HG03139 (cell line): ENCODE measurements at regions not wholly inside any gene's neighbourhood (a gene's known extent, or its start where the extent isn't known, plus 50 kb on each side); places are given as distances from the start of the nearest gene placed in this dataset.

Experiments
- ATAC-seq: cut with Tn5 transposase; IDR thresholded peaks from one replicate; pipeline ENCODE4 v1.9.1; 2021; ENCODE audit not compliant: unreplicated experiment

GRCh38 chr13:26838821-26839220 is 78.2 kb upstream of the GPR12 start:
- ATAC-seq, result no peak

- ATAC-seq, result no peak
These were observed 77.4 kb upstream of the GPR12 start for GRCh38 chr13:26837997-26838396.

GRCh38 chr13:26837102-26837501 is 76.5 kb upstream of the GPR12 start:
- ATAC-seq, result no peak

GRCh38 chr13:26836626-26837025 is 76.0 kb upstream of the GPR12 start:
- ATAC-seq, result no peak

GRCh38 chr13:26834646-26835045 is 74.1 kb upstream of the GPR12 start:
- ATAC-seq, result no peak

GRCh38 chr13:26831336-26831908 is 70.8 kb upstream of the GPR12 start:
- ATAC-seq, result no peak

- ATAC-seq, result no peak
These were observed 69.1 kb upstream of the GPR12 start for GRCh38 chr13:26829716-26830115.

- ATAC-seq, result no peak
These were observed 64.0 kb upstream of the GPR12 start for GRCh38 chr13:26824581-26824980.

GRCh38 chr13:26822146-26822545 is 61.6 kb upstream of the GPR12 start:
- no peak for ATAC-seq

- ATAC-seq, result no peak
These were observed 61.1 kb upstream of the GPR12 start for GRCh38 chr13:26821672-26822071.

- no peak for ATAC-seq
These were observed 60.3 kb upstream of the GPR12 start for GRCh38 chr13:26820871-26821270.

- ATAC-seq, result no peak
These were observed 58.5 kb upstream of the GPR12 start for GRCh38 chr13:26819046-26819445.

GRCh38 chr13:26816881-26817280 is 56.3 kb upstream of the GPR12 start:
- no peak for ATAC-seq

GRCh38 chr13:26813980-26814348 is 53.4 kb upstream of the GPR12 start:
- no peak for ATAC-seq

GRCh38 chr13:26813321-26813979 is 52.9 kb upstream of the GPR12 start:
- no peak for ATAC-seq

- no peak for ATAC-seq
These were observed 51.0 kb upstream of the GPR12 start for GRCh38 chr13:26811581-26811980.
